ENCODE measurements at regions not wholly inside any gene's neighbourhood (a gene's known extent, or its start where the extent isn't known, plus 50 kb on each side); places are given as distances from the start of the nearest gene placed in this dataset.

DNA sequence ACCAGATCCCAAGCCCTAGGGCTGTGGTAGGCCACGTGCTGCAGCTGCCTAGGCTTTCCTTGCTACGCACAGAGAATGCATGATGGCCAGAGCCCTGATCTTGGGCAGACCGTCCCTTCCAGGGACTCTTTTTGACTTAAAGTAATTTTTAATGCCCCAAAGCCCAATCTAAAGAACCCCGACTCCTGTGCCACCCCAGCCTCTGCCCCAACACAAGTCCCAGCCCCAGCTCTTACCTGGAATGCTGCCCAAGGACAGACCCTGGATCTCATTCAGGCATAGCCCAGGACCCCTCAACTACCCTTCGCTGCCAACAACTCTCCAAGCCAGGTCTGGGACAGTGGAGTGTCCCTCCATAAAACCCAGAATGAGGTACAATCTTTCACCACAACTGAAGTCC lies 211.7 kb upstream of the B3GAT1 start:
- H3K9me3 ChIP-seq: no peaks in the 10 kb centered on the region
- no peaks in the 10 kb centered on the region for H3K27me3 ChIP-seq
- no peak for TF ChIP-seq Cebpa-rat (IDR thresholded peaks at IDR 0.05)

GRCh38 chr11:134622458-134622857 lies 210.4 kb upstream of the B3GAT1 start:
- Histone ChIP-seq H3K9ac (no peak overlapping the region), H4K20me1 (no peaks in the 10 kb centered on the region), H3K27ac (no peak overlapping the region), H3K4me3 (no peak overlapping the region), H3K27me3 (no peaks in the 10 kb centered on the region), H3K9me3 (no peaks in the 10 kb centered on the region), H3K4me2 (no peak overlapping the region), H3K4me1 (no peaks in the 10 kb centered on the region), H3K36me3 (no peaks in the 10 kb centered on the region)
- no peak for TF ChIP-seq Cebpa-rat (IDR thresholded peaks at IDR 0.05)

More for the DNA sequence above, 211.7 kb upstream of the B3GAT1 start:
- no peaks in the 10 kb centered on the region for H4K20me1 ChIP-seq
- no peak overlapping the region for H3K4me2 ChIP-seq
- H3K9ac ChIP-seq: no peak overlapping the region
- H3K4me3 ChIP-seq: no peak overlapping the region
- no peak overlapping the region for H3K27ac ChIP-seq
- H3K36me3 ChIP-seq: no peaks in the 10 kb centered on the region
- no peaks in the 10 kb centered on the region for H3K4me1 ChIP-seq

DNA sequence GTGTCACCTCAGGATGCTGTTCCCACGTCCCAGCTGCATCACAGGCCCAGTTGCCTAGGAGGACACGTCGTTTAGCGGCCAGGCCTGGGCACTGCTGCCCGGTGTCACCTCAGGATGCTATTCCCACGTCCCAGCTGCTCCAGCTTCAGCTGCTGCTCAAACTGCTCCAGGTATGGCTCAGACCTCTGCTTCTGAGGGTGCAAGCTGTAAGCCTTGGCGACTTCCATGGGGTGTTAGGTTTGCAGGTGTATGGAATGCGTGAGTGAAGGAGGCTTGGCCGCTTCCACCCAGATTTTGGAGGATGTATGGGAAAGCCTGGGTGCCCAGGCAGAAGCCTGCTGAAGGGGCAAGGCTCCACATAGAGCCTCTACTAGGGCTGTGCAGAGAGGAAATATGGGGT lies 205.3 kb upstream of the B3GAT1 start:
- Histone ChIP-seq H3K9ac (no peak overlapping the region), H3K27me3 (no peaks in the 10 kb centered on the region), H3K27ac (no peak overlapping the region), H3K36me3 (no peaks in the 10 kb centered on the region), H3K4me2 (no peak overlapping the region), H3K9me3 (no peaks in the 10 kb centered on the region), H4K20me1 (no peaks in the 10 kb centered on the region), H3K4me1 (no peaks in the 10 kb centered on the region), H3K4me3 (no peak overlapping the region)
- TF ChIP-seq Cebpa-rat (IDR thresholded peaks at IDR 0.05): no peak

GRCh38 chr11:134616038-134616437 lies 204.0 kb upstream of the B3GAT1 start:
- no peaks in the 10 kb centered on the region for H4K20me1 ChIP-seq
- no peak overlapping the region for H3K27ac ChIP-seq

DNA sequence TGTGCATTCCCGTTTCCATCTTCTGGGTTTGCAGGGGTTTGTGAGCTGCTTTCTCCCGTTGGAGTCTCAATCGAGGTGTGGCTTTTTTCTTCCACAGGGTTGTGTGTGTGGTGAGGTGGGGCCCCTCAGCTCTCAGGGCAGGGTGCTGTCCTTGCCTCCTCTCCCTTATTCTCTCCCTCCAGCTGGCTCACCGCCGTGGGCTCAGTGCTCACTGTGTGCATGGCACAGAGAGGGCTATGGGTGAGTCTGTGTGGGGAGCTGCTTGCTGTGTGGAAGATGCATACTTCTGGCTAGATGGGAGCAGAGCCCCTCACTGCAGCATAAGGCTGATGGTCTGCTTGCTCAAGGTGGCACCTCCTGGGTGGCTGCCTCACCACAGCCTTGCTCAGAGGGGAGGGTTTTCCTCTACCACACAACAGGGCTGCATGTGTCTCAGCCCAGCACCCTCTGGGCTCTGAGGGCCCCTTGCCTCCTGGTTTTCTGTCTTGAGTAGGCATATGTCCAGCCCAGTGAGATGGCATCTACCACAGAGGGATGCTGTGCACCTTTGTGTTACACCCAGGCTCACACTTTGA lies 203.1 kb upstream of the B3GAT1 start:
- Histone ChIP-seq H3K4me2 (no peak overlapping the region), H3K27ac (no peak overlapping the region), H3K4me1 (no peaks in the 10 kb centered on the region), H3K36me3 (no peaks in the 10 kb centered on the region), H3K9me3 (no peaks in the 10 kb centered on the region), H3K9ac (no peak overlapping the region), H4K20me1 (no peaks in the 10 kb centered on the region), H3K4me3 (no peak overlapping the region), H3K27me3 (no peaks in the 10 kb centered on the region)
- TF ChIP-seq Cebpa-rat (IDR thresholded peaks at IDR 0.05): no peak

More at GRCh38 chr11:134616038-134616437, 204.0 kb upstream of the B3GAT1 start:
- no peak overlapping the region for H3K9ac ChIP-seq
- no peak overlapping the region for H3K4me2 ChIP-seq
- H3K4me1 ChIP-seq: no peaks in the 10 kb centered on the region
- H3K4me3 ChIP-seq: no peak overlapping the region
- H3K27me3 ChIP-seq: no peaks in the 10 kb centered on the region
- H3K9me3 ChIP-seq: no peaks in the 10 kb centered on the region
- no peak for TF ChIP-seq Cebpa-rat (IDR thresholded peaks at IDR 0.05)
- no peaks in the 10 kb centered on the region for H3K36me3 ChIP-seq

GRCh38 chr11:134614141-134614540 lies 202.1 kb upstream of the B3GAT1 start:
- H3K4me2 ChIP-seq: no peak overlapping the region
- no peaks in the 10 kb centered on the region for H3K36me3 ChIP-seq
- no peak overlapping the region for H3K9ac ChIP-seq
- no peaks in the 10 kb centered on the region for H3K27me3 ChIP-seq
- no peaks in the 10 kb centered on the region for H3K9me3 ChIP-seq
- no peak for TF ChIP-seq Cebpa-rat (IDR thresholded peaks at IDR 0.05)
- H3K27ac ChIP-seq: no peak overlapping the region
- H4K20me1 ChIP-seq: no peaks in the 10 kb centered on the region
- no peaks in the 10 kb centered on the region for H3K4me1 ChIP-seq
- no peak overlapping the region for H3K4me3 ChIP-seq

DNA sequence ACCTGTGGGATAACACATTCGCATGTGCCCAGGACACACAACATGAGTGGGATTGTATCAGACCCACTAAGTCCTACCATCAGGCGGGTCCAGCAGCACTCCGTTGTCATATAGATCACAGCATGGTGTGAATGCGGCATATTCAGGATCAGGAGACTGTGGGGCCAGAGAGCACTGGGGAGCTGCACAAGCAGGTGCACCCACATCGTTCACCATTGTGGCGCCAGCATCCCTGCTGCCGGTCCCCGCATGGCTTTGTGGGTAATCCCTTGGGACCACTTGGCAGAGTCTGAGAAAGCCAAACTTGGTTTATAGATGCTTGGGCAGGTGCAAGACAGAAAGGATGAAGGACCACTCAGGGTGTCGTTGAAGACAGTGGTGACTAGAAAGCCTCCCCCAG lies 201.6 kb upstream of the B3GAT1 start:
- H3K4me2 ChIP-seq: no peak overlapping the region

DNA sequence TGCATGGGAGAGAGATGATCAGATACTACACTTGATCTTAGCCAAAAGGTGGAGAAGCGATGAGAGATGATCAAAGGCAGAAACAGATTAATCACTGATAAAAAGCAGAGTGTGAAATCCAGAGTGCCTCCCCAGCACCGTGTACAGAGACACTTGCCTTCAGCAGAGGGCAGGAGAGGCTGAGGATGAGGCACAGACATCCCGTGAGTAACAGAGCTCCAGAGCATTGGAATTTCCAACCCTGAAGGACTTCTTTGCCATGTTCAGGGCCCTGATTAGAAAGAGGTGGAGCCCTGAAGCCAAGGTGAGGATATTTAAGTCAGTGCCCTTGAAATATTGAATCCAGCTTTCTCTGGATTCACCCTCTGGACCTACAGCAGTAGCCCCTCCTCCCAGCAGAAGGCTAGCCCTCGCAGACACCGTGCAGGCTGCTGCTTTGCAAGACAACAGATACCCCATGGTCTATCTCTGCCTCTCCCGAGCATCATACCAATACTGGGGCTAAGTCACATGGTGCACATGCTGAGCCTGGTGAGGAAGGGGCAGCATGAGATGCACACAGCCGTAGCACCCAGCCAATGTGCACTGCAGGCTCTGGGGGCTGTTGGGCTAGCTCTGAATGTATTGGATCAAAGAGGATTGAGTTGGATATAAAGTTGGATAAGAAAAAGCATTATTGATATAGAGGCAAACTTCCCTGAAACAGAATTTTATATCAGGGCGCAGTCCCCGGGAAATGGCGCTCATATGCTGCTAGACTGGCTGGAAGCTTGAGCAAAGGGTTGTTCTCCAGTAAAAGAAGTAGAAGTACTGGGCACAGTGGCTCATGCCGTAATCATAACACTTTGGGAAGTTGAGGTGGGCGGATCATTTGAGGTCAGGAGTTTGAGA lies 200.3 kb upstream of the B3GAT1 start:
- Histone ChIP-seq H3K4me1 (no peaks in the 10 kb centered on the region), H3K4me3 (no peak overlapping the region), H3K27ac (no peak overlapping the region), H3K36me3 (no peaks in the 10 kb centered on the region), H3K27me3 (no peaks in the 10 kb centered on the region), H4K20me1 (no peaks in the 10 kb centered on the region), H3K9ac (no peak overlapping the region), H3K4me2 (no peak overlapping the region), H3K9me3 (no peaks in the 10 kb centered on the region)
- no peak for TF ChIP-seq Cebpa-rat (IDR thresholded peaks at IDR 0.05)

More for the DNA sequence above, 201.6 kb upstream of the B3GAT1 start:
- no peak for TF ChIP-seq Cebpa-rat (IDR thresholded peaks at IDR 0.05)
- Histone ChIP-seq H3K4me3 (no peak overlapping the region), H3K27me3 (no peaks in the 10 kb centered on the region), H3K9me3 (no peaks in the 10 kb centered on the region), H4K20me1 (no peaks in the 10 kb centered on the region), H3K4me1 (no peaks in the 10 kb centered on the region), H3K27ac (no peak overlapping the region), H3K36me3 (no peaks in the 10 kb centered on the region), H3K9ac (no peak overlapping the region)

DNA sequence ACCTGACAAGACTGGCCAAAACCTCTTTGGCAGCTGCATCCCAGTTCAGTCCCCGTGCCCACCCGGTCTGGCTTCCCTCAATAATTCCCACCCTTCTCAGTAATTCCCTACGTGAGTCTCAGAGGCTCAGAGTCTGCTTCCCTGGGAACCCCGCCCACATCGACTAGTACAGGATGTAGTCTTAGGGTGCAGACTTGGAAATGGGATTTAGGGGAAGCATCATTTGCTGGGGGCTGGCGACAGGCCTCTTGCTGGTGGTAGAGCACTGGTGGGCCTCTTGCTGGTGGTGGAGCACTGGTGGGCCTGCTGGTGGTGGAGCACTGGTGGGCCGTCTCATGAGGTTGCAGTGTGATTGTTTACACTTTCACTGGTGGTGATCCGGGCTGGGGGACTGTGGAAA lies 199.5 kb upstream of the B3GAT1 start:
- H3K4me3 ChIP-seq: no peak overlapping the region
- H3K36me3 ChIP-seq: no peaks in the 10 kb centered on the region
- H3K9ac ChIP-seq: no peak overlapping the region
- no peaks in the 10 kb centered on the region for H4K20me1 ChIP-seq
- H3K9me3 ChIP-seq: no peaks in the 10 kb centered on the region
- H3K4me1 ChIP-seq: no peaks in the 10 kb centered on the region
- no peak overlapping the region for H3K4me2 ChIP-seq
- H3K27ac ChIP-seq: no peak overlapping the region
- TF ChIP-seq Cebpa-rat (IDR thresholded peaks at IDR 0.05): no peak
- H3K27me3 ChIP-seq: no peaks in the 10 kb centered on the region

DNA sequence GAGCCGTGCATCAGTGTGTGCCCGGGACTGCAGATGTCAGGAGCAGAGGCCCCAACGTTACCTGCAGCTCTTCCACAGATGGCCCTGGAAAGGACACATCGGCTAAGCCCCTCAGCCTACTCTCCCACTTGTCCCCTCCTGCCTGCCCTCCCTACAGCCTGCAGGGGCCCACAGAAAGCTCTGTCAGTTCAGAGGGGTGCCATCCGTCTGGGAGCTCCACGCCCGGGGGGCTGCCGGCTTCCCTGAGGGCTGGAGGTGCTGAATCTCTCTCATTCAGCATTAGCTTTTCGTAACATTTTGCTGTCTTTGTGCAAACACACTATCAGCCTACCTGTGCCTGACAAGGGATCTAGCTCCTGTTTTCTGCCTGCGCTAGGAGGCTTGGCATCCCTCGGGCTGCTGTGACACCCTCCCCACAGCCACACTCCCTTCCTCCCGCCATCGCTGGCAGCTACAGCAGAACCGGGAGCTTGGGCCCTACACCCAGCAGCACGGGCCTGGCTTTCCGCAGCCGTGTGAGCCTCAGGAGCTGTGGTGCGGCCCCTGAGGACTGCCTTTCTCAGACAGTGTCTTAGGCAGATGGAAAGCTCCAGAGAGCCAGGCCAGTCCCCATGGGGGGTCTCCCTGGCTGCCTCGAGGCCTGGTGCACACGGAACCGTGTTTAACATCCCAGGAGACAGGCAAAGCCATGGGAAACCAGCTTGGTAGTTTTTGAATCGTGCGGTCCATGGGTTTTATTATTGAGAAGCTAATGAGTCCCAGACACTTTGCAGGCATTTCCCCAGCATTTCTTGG lies 198.3 kb upstream of the B3GAT1 start:
- H3K9me3 ChIP-seq: peaks cover 3% of the 10 kb centered on the region; the same call in 1 of the 2 replicates
- no peaks in the 10 kb centered on the region for H3K27me3 ChIP-seq
- no peak for TF ChIP-seq Cebpa-rat (IDR thresholded peaks at IDR 0.05)
- no peak overlapping the region for H3K4me2 ChIP-seq
- H3K27ac ChIP-seq: no peak overlapping the region
- H3K4me3 ChIP-seq: no peak overlapping the region
- H3K36me3 ChIP-seq: no peaks in the 10 kb centered on the region
- no peaks in the 10 kb centered on the region for H4K20me1 ChIP-seq
- H3K9ac ChIP-seq: no peak overlapping the region
- H3K4me1 ChIP-seq: no peaks in the 10 kb centered on the region
